ENCODE measurements at regions not wholly inside any gene's neighbourhood (a gene's known extent, or its start where the extent isn't known, plus 50 kb on each side); places are given as distances from the start of the nearest gene placed in this dataset.

DNA sequence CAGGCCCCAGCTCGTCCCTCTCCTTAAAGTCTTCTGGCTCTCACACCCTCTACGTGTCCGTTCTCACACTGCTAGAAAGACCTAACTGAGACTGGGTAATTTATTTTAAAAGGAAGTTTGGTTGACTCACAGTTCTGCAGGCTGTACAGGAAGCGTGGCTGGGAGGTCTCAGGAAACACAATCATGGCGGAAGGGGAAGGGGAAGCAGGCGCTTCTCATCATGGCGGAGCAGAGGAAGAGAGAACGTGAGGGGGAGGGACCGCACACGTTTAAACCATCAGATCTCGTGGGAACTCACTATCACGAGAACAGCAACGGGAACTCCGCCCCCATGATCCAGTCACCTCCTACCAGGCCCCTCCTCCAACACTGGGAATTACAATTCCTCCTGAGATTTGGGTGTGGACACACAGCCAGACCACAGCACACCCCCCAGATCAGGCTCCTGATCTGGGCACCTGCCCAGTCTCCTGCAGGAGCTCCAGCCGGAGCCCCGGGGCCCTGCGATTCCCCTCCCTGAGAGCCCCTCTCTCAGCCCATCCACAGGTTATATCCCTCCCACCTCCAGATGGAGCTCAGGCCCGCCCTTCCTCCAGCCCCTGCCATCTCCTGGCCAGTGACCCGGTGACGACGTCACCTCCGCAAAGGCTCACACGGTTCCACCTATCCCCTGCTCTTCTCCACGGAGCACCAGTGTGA lies 170.2 kb downstream of the BRD1 start:
- no peak for TF ChIP-seq CTCF (IDR thresholded peaks at IDR 0.05)
- no peak for TF ChIP-seq EP300 (IDR thresholded peaks at IDR 0.05)
